BJ (cell line): ENCODE measurements at regions not wholly inside any gene's neighbourhood (a gene's known extent, or its start where the extent isn't known, plus 50 kb on each side); places are given as distances from the start of the nearest gene placed in this dataset.

Experiments
- CTCF ChIA-PET: fragments of 350-600 bp; formaldehyde crosslinking; extraction: SDS; loops from one replicate; lab custom pipeline; 2021; ENCODE audit warnings: antibody characterized with exemption, inconsistent platforms; lab: Yijun Ruan, JAX
- POLR2A ChIA-PET: fragments of 300-600 bp; sonication (Branson Sonifier 250); formaldehyde crosslinking; extraction: SDS; loops from one replicate; lab custom pipeline; 2021; ENCODE audit warnings: antibody characterized with exemption; lab: Charles Lee
- DNase-seq: peaks from one replicate; pipeline ENCODE4 v3.0.0-alpha.2; 2011; ENCODE audit warnings: low read depth
- H3K27me3 ChIP-seq: 2 replicates; pipeline ENCODE4 v1.6.0; 2011; ENCODE audit warnings: low read length; ENCODE audit not compliant: control insufficient read depth, insufficient read depth
- H3K36me3 ChIP-seq: 2 replicates; pipeline ENCODE4 v1.5.1; 2011; ENCODE audit warnings: low read length; ENCODE audit not compliant: control insufficient read depth, insufficient read depth
- H3K4me3 ChIP-seq: 2 replicates; pipeline ENCODE4 v1.5.1; 2011; ENCODE audit warnings: low read depth, mild to moderate bottlenecking, control low read depth, low read length
- TF ChIP-seq, protein P1 (sequence below): IDR thresholded peaks from 2 replicates; pipeline ENCODE4 v1.5.1; 2011; ENCODE audit warnings: low read depth, mild to moderate bottlenecking, control low read depth, inconsistent platforms, low read length, moderate library complexity; ENCODE audit not compliant: insufficient read depth

DNA sequence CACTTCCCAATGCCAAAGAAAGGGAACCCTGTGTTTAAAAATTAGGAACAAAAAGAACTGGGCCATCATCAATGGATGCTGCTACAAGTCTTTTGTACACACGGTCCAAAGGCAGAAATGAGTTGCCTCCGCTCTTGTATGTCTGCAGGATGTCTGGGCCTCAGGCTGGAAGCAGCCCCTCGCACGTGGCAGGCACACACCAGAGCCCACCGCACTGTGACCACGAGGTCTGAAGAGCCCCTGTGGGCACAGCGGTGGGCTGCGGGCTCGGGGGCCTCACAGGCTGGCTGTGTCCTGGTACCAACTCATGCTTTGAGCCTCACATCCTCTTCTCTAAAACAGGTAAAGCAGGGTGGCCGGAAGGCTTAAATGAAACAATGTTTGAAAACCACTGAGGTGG, 309.3 kb downstream of the C16orf95 start:
- Histone ChIP-seq H3K36me3 (no peaks in the 10 kb centered on the region), H3K4me3 (no peak overlapping the region), H3K27me3 (peaks cover 9% of the 10 kb centered on the region)
- CTCF ChIA-PET, result interaction anchor here (1.0 kb wide), 1 partner anchor 12 kb away, joined by 3 read pairs; no protein-coding TSS in a partner anchor
- DNase-seq, result no peak
- TF ChIP-seq, protein P1, sequence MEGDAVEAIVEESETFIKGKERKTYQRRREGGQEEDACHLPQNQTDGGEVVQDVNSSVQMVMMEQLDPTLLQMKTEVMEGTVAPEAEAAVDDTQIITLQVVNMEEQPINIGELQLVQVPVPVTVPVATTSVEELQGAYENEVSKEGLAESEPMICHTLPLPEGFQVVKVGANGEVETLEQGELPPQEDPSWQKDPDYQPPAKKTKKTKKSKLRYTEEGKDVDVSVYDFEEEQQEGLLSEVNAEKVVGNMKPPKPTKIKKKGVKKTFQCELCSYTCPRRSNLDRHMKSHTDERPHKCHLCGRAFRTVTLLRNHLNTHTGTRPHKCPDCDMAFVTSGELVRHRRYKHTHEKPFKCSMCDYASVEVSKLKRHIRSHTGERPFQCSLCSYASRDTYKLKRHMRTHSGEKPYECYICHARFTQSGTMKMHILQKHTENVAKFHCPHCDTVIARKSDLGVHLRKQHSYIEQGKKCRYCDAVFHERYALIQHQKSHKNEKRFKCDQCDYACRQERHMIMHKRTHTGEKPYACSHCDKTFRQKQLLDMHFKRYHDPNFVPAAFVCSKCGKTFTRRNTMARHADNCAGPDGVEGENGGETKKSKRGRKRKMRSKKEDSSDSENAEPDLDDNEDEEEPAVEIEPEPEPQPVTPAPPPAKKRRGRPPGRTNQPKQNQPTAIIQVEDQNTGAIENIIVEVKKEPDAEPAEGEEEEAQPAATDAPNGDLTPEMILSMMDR, result no peak
- POLR2A ChIA-PET, result no interaction called here

DNA sequence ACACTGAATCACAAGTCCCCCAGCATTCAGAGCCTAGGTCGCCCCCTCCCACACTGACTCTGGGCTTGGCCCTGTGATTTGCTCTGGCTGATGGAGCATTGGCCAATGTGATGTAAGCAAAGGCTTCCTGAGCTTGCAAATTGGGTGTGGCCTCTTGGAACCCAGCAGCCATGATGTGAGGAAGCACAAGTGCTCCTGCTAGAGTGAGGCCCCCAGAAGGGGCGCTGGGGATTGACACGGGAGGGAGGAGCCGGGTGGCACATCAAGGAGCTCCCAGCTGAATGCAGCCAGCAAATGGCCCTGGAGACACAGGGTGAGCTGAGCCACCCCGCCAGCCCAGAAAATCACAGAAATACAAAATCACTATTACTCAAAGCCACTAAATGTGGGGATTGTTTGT, 308.5 kb downstream of the C16orf95 start:
- DNase-seq, result no peak
- POLR2A ChIA-PET, result no interaction called here
- Histone ChIP-seq H3K27me3 (peaks cover 9% of the 10 kb centered on the region), H3K4me3 (no peak overlapping the region), H3K36me3 (no peaks in the 10 kb centered on the region)
- CTCF ChIA-PET, result no interaction called here
- TF ChIP-seq, protein P1, result no peak

DNA sequence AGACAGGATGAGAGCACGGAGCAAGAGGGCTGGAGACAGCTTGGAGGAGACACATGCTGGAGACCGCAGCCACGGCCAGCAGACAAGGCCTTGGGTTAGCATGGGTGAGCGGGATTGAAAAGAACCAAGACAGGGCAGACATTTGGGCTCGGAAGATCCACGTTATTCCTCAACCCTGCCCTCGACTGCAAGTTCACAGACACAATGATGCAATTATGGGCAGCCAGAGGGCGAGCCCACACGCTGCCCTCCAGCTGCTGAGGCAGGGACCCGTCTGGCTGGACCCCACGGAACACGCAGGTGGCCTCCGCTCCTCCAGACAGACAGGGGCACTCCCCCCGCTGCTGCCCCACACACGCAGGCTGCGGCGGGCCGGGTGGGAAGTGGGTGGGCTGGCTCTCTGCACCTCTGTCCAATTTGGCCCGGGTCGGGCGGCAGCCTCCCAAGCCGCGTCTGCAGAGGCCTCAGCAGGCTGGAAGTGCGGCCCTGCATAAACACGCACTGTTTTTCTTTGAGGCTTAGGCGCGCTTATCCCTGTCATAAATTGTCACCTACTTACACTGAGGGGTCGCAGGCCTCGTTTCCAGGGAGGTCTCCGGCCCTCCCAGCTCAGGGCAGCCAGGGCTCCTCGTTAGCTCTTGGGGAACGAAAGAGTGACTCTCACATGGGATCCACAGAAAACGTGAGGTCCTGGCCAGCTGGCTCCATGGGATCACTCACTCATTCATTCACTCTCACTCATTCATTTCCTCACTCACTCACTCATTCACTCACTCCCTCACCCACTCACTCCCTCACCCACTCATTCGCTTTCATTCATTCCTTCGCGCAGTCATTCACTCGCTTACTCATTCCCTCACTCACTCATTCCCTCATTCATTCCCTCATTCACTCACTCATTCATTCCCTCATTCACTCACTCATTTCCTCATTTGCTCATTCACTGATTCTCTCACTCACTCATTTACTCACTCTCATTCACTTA, 303.9 kb downstream of the C16orf95 start:
- ChIA-PET CTCF (no interaction called here), POLR2A (no interaction called here)
- DNase-seq, result no peak
- H3K27me3 ChIP-seq, result peaks cover 9% of the 10 kb centered on the region
- TF ChIP-seq, protein P1, result no peak
- H3K36me3 ChIP-seq, result no peaks in the 10 kb centered on the region
- H3K4me3 ChIP-seq, result no peak overlapping the region

DNA sequence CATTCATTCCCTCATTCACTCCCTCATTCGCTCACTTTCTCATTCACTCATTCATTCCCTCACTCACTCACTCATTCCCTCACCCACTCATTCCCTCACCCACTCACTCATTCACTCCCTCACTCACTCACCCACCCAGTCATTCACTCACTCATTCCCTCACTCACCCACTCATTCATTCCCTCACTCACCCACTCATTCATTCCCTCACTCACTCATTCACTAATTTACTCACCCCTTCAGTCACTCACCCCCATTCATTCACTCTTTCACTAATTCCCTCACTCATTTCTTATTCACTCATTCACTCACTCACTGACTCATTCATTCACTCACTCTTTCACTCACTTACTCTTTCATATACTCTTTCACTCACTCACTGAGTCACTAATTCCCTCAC, 303.1 kb downstream of the C16orf95 start:
- H3K4me3 ChIP-seq, result no peak overlapping the region
- peaks cover 9% of the 10 kb centered on the region for H3K27me3 ChIP-seq
- POLR2A ChIA-PET, result no interaction called here
- no peak for DNase-seq
- no peaks in the 10 kb centered on the region for H3K36me3 ChIP-seq
- CTCF ChIA-PET, result no interaction called here
- TF ChIP-seq, protein P1, result no peak

DNA sequence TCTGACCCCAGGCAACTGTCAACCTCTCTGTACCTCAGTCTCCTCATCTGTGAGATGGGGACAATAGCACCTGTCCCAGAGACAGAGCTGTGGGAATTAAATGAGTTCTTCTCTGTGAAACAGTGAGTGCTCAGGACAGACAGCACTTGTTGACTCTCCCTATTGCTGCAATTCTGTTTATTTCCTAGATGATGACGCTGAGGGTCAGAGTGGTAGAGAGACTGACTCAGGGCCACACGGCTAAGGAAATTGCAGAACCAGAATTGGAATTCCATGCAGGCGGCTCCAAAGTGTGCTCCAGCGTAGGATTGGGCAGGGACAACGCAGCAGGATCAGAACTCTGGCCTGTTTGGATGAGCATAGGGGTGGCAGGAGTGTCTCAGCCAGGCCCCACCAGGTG, 302.2 kb downstream of the C16orf95 start:
- H3K36me3 ChIP-seq, result no peaks in the 10 kb centered on the region
- ChIA-PET POLR2A (no interaction called here), CTCF (no interaction called here)
- TF ChIP-seq, protein P1, result no peak
- H3K27me3 ChIP-seq, result peaks cover 11% of the 10 kb centered on the region; the same call in 1 of the 2 replicates
- no peak for DNase-seq
- H3K4me3 ChIP-seq, result no peak overlapping the region
